ENCODE measurements at regions not wholly inside any gene's neighbourhood (a gene's known extent, or its start where the extent isn't known, plus 50 kb on each side); places are given as distances from the start of the nearest gene placed in this dataset.

GRCh38 chr13:38590796-38591507 is 95.9 kb upstream of the FREM2 start:
- intact Hi-C loops (cut with DNase I) = no loop called here
- DNase-seq = no peak

GRCh38 chr13:38602266-38602665 is 84.6 kb upstream of the FREM2 start:
- intact Hi-C loops (cut with DNase I) = no loop called here

DNA sequence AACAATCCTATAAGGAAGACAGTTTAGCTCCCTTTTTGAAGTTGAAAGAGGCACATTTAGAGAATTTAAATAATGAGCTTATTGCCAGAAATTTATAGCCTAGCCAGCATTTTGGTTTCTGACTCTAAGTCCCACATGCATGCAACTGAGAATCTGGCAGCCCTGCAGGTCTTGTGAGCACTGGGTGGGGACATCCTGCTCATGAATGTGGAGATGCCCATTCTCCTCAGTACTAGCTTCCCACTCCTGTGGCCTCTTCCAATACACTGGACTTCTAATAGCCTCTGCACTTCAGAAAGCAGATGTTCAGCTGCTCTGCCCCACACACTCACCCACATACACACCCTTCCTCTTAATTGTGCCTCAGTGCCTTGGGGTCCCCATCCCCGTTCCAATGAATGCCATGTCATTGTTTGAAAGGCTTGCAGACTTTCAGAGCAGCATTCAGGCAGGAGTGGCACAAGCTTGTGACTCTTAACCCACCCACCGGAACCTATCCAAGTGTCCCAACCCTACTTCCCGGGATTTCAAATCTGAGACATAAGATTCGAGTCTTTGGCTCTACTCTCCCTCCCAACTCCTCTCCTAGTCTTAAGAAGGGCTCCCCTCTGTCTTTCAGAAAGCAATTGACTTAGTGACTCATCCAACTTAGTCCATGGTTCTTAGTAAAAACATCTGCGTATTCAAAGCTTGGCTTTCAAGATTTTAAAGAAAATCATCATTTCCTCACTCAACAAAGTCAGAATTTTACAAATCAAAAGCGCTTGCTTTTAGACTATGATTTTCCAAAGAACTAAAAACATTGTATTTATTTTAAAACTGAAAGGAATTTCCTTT is 80.0 kb upstream of the FREM2 start:
- DNase-seq = no peak

More at GRCh38 chr13:38602266-38602665, 84.6 kb upstream of the FREM2 start:
- DNase-seq = no peak

GRCh38 chr13:38617936-38618335 is 68.9 kb upstream of the FREM2 start:
- intact Hi-C loops (cut with DNase I) = no loop called here
- DNase-seq = no peak

More for the DNA sequence above, 80.0 kb upstream of the FREM2 start:
- intact Hi-C loops (cut with DNase I) = no loop called here

DNA sequence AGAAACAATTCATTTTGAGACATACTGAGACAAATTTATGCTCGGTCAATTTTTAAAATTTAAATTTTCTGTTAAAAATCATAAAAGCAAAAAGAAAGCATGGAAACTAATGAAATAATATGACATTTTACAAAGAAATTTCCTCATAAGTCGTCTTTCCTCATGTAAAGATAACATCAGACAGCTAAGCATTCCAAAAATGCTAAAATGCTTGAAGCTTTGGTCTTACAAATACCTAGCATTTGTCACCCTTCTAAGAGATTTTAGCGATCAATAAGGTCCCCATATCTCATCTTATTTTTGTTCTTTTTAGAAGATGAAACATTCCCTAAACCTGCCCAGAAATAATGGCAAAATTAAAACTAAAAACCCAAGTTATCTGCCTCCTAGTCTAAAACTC is 68.5 kb upstream of the FREM2 start:
- intact Hi-C loops (cut with DNase I) = no loop called here
- DNase-seq = no peak

DNA sequence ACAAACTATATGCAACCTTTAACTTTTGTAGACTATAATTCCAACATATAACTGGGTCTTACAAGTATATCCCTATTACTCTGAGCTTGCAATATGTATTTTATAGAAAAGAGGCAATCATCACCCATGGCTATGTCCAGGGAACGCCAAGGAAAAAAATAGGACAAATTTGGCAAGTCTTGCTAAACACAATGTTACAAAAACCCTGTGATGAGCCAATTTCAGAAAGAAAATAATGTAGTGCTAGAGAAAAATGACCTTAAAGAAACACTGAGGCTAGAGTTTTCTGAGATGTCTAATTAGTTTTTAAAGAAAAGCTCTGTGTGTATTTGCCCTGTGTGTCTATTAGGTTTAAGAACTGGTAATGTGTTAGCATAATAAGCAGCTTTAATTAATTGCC is 68.0 kb upstream of the FREM2 start:
- intact Hi-C loops (cut with DNase I) = no loop called here
- DNase-seq = no peak

DNA sequence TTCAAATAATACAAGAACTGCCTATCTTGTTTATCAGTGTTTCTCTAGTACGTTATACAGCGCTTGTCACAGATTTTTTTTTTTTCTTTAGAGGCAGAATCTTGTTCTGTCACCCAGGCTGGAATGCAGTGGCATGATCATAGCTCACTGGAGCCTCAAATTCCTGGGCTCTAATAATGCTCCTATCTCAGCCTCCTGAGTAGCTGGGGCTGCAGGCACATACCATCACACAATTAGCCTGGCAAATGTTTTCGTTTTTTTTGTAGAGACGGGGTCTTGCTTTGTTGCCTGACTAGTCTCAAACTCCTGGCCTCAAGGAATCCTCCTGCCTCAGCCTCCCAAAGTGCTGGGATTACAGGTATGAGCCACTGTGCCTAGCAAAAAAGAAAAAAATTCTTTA is 66.0 kb upstream of the FREM2 start:
- intact Hi-C loops (cut with DNase I) = no loop called here
- no peak for DNase-seq

- no peak for DNase-seq
- intact Hi-C loops (cut with DNase I) = no loop called here
Observed at GRCh38 chr13:38624822-38625221, 62.1 kb upstream of the FREM2 start.

GRCh38 chr13:38628554-38628953 is 58.3 kb upstream of the FREM2 start:
- intact Hi-C loops (cut with DNase I) = no loop called here
- no peak for DNase-seq

- no peak for DNase-seq
- intact Hi-C loops (cut with DNase I) = no loop called here
Observed at GRCh38 chr13:38630780-38631179, 56.1 kb upstream of the FREM2 start.

- intact Hi-C loops (cut with DNase I) = no loop called here
Observed at GRCh38 chr13:38635030-38635429, 51.8 kb upstream of the FREM2 start.

DNA sequence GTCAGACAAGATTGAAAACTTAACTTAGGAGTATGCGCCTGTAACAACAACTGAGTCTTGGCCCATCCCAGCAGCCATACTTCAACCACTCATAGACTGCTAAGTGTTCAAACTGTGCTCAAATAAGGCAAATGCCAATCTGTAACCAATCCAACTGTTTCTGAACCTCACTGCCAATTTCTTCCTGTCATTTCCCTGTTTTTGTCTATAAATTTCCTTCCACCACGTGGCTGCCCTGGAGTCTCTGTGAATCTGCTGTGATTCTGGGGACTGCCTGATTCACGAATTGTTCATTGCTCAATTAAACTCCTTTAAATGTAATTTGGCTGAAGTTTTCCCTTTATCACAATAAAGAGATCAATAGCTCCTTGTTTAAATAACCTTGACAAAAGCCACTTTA is 50.8 kb upstream of the FREM2 start:
- no peak for DNase-seq
- intact Hi-C loops (cut with DNase I) = no loop called here

More at GRCh38 chr13:38635030-38635429, 51.8 kb upstream of the FREM2 start:
- no peak for DNase-seq

DNA sequence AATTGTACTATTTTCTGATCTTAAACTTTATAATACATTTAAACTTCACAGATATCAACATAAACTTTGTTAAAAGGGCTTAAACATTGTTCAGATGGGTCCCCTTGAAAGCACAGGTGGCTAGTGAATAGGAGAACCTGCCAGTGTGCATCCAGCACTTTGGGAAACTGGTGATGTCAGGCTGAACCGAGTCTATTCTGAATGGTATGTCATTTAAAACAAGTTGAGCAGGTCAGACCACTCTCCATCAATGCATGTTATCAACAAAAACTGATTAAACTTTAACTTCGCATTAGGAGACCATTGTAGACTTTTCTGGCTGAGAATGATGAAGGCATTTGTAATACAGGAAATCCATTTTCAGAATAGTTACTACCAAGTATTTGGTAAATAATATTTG is 50.1 kb upstream of the FREM2 start:
- intact Hi-C loops (cut with DNase I) = no loop called here
- no peak for DNase-seq
